Neural cell (in vitro differentiated cells): ENCODE measurements at regions not wholly inside any gene's neighbourhood (a gene's known extent, or its start where the extent isn't known, plus 50 kb on each side); places are given as distances from the start of the nearest gene placed in this dataset.

Source experiments
- EP300 ChIP-seq: fragments of 450-650 bp; conservative IDR thresholded peaks from 2 replicates; pipeline ENCODE4 v1.6.1; 2014; ENCODE audit warnings: antibody characterized with exemption, mild to moderate bottlenecking, moderate library complexity; ENCODE audit not compliant: poor library complexity, severe bottlenecking
- EZH2 ChIP-seq: fragments of 200-600, 300-800 bp; shearing (Covaris generic), sonication (generic); IDR thresholded peaks from 2 replicates; pipeline ENCODE4 v1.6.1; 2014; ENCODE audit warnings: antibody characterized with exemption, low read length, borderline replicate concordance, mild to moderate bottlenecking; ENCODE audit not compliant: insufficient read depth, poor library complexity, severe bottlenecking
- MXI1 ChIP-seq: fragments of 450-650 bp; conservative IDR thresholded peaks from 2 replicates; pipeline ENCODE4 v1.6.1; 2014; ENCODE audit warnings: antibody characterized with exemption, mild to moderate bottlenecking; ENCODE audit not compliant: poor library complexity, severe bottlenecking
- POLR2AphosphoS5 ChIP-seq: IDR thresholded peaks from 2 replicates; pipeline ENCODE4 v1.6.1; 2012
- RAD21 ChIP-seq: fragments of 450-650 bp; conservative IDR thresholded peaks from 2 replicates; pipeline ENCODE4 v1.6.1; 2014; ENCODE audit warnings: antibody characterized with exemption, mild to moderate bottlenecking, moderate library complexity
- SMC3 ChIP-seq: fragments of 450-650 bp; conservative IDR thresholded peaks from 2 replicates; pipeline ENCODE4 v1.6.1; 2014; ENCODE audit warnings: antibody characterized with exemption, mild to moderate bottlenecking, moderate library complexity; ENCODE audit not compliant: poor library complexity
- TAF1 ChIP-seq: IDR thresholded peaks from 2 replicates; pipeline ENCODE4 v1.6.1; 2012; ENCODE audit warnings: low read depth
- TF ChIP-seq, protein P1 (sequence below): fragments of 450-650 bp; IDR thresholded peaks from 2 replicates; pipeline ENCODE4 v1.5.1; 2014; ENCODE audit warnings: antibody characterized with exemption, mild to moderate bottlenecking, moderate library complexity; ENCODE audit not compliant: poor library complexity, severe bottlenecking
- TF ChIP-seq, protein P2 (sequence below): IDR thresholded peaks from 2 replicates; pipeline ENCODE4 v1.6.1; 2012; ENCODE audit warnings: borderline replicate concordance

DNA sequence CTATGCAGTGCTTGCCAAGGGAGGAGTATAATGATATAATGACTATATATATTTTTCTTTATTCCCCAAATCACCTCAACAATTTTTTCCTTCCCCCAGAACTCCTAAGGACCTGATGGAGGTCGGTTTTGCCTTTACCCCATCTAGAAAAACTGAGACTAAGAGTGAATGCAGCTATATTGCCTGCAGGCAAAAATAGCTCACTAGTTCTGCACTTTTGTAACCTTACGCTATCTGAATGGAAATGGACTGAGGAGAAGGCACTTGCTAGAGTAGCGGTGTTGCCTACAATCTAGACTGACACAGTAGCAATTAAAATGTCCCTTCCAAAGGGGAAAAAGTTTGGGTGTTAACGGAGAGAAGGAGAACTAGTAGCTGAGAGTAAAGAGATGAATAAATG is 379.5 kb upstream of the SEMA6D start:
- TF ChIP-seq, protein P1, sequence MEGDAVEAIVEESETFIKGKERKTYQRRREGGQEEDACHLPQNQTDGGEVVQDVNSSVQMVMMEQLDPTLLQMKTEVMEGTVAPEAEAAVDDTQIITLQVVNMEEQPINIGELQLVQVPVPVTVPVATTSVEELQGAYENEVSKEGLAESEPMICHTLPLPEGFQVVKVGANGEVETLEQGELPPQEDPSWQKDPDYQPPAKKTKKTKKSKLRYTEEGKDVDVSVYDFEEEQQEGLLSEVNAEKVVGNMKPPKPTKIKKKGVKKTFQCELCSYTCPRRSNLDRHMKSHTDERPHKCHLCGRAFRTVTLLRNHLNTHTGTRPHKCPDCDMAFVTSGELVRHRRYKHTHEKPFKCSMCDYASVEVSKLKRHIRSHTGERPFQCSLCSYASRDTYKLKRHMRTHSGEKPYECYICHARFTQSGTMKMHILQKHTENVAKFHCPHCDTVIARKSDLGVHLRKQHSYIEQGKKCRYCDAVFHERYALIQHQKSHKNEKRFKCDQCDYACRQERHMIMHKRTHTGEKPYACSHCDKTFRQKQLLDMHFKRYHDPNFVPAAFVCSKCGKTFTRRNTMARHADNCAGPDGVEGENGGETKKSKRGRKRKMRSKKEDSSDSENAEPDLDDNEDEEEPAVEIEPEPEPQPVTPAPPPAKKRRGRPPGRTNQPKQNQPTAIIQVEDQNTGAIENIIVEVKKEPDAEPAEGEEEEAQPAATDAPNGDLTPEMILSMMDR: no peak
- no peak for TF ChIP-seq TAF1
- TF ChIP-seq MXI1: no peak
- TF ChIP-seq, protein P2, sequence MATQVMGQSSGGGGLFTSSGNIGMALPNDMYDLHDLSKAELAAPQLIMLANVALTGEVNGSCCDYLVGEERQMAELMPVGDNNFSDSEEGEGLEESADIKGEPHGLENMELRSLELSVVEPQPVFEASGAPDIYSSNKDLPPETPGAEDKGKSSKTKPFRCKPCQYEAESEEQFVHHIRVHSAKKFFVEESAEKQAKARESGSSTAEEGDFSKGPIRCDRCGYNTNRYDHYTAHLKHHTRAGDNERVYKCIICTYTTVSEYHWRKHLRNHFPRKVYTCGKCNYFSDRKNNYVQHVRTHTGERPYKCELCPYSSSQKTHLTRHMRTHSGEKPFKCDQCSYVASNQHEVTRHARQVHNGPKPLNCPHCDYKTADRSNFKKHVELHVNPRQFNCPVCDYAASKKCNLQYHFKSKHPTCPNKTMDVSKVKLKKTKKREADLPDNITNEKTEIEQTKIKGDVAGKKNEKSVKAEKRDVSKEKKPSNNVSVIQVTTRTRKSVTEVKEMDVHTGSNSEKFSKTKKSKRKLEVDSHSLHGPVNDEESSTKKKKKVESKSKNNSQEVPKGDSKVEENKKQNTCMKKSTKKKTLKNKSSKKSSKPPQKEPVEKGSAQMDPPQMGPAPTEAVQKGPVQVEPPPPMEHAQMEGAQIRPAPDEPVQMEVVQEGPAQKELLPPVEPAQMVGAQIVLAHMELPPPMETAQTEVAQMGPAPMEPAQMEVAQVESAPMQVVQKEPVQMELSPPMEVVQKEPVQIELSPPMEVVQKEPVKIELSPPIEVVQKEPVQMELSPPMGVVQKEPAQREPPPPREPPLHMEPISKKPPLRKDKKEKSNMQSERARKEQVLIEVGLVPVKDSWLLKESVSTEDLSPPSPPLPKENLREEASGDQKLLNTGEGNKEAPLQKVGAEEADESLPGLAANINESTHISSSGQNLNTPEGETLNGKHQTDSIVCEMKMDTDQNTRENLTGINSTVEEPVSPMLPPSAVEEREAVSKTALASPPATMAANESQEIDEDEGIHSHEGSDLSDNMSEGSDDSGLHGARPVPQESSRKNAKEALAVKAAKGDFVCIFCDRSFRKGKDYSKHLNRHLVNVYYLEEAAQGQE: no peak
- TF ChIP-seq EZH2: no peak
- no peak for TF ChIP-seq EP300
- no peak for TF ChIP-seq POLR2AphosphoS5
- no peak for TF ChIP-seq RAD21
- TF ChIP-seq SMC3: no peak
